ENCODE measurements at regions not wholly inside any gene's neighbourhood (a gene's known extent, or its start where the extent isn't known, plus 50 kb on each side); places are given as distances from the start of the nearest gene placed in this dataset.

DNA sequence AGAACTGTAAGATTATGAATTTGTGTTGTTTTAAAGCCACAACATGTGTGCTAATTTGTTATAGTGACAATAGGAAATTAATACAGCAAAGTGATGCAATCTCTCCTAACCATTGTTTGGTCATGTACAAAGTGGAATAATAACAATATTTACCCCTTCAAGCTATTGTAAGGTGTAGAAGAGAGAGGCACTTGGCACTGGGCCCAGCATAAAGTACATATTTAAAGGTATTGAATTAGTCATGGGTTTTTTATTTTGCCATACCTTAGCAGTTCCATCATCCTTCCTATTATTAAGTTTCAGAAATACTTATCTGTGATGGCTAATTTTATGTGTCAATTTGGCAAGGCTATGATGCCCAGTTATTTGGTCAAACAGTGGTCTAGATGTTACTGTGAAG lies 322.4 kb upstream of the TSHZ2 start:
- DNase-seq (ENCODE audit: low read depth, low spot score) = no peak

DNA sequence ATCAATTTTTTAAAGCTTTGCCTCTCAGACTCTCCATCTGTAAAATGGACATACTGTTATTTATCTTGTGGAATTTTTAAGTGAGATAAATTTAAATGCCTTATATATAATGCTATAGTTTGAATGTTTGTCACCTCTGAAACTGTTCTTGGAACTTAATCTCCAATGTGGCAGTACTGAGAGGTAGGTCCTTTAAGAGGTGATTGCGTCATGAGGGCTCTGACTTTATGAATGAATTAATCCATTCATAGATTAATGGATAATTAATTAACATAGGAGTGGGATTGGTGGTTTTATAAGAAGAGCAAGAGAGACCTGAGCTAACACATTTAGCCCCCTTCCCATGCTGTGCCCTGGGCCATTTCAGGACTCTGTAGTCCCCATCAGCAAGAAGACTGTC lies 326.3 kb upstream of the TSHZ2 start:
- DNase-seq (ENCODE audit: low read depth, low spot score) = no peak

DNA sequence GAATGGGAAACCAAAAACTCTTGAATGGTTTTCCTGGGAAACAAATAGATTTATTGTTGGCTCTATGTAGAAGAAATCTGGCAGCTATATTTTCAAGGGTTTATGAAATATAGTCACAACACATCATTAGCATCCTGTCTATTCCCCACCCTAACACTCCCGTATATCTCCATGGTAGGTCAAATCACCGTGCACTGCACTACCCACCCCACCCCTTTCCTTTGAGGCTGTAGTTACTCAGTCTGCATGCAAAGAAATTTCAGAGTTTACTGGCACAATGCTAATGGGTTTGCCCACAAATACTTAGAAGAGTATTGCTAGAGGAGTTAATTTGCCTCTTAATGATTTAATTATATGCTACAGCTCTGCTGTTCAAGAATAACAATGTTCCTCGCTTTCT lies 329.1 kb upstream of the TSHZ2 start:
- no peak for DNase-seq (ENCODE audit: low read depth, low spot score)

DNA sequence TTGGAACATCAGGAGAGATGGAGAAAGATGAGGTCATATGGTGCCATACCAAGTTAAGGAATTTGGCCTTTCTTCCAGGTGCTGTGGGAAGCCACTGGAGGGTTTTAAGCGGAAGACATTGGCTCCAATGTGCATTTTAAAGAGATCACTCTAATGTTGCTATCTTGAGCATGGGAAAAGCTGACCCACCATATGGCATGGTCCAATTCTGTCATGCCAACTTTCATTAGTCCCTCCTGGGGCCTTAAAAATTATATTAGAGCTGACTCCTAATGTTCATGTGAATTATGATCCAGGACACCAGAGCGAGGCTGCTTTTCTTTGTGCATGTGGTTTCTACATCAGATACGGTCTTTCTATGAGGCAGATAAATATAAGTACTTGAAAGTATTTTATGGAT lies 335.0 kb upstream of the TSHZ2 start:
- no peak for DNase-seq (ENCODE audit: low read depth, low spot score)

DNA sequence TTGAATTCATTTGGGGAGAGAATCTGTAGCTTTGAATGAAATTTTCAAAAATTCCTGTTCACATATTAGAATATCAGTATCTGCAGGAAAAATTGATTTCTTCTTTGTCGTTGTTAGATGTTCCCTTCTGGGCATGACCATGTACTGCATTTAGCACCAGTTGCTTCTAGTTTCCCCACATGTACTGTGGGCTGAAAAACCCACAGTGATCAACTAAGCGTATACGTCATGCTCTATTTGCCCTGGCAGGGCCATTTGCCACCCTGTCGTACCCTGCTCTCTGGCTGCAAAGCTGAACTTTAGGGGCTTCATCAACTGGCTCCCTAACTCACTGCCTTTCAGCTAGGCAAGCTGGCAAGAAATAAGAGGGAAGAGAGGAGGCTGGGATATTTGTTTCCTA lies 340.7 kb upstream of the TSHZ2 start:
- DNase-seq (ENCODE audit: low read depth, low spot score) = no peak

DNA sequence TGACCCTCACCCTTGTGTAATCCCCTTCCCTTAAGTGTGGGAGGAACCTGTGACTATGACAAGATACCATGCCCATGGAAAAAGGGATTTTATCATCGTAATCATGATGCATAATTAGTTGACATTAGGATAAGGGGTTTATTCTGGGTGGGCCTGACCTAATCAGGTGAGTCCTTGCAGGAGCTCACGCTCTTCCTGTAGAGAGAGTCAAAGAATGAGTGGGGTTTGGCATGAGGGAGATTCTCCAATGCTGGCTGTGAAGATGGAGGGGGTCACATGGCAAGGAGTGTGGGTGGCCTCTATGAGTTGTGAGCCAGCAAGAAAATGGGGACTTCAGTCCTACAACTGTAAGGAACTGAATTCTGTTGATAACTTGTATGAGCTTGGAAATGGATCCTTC lies 342.0 kb upstream of the TSHZ2 start:
- DNase-seq (ENCODE audit: low read depth, low spot score) = no peak

DNA sequence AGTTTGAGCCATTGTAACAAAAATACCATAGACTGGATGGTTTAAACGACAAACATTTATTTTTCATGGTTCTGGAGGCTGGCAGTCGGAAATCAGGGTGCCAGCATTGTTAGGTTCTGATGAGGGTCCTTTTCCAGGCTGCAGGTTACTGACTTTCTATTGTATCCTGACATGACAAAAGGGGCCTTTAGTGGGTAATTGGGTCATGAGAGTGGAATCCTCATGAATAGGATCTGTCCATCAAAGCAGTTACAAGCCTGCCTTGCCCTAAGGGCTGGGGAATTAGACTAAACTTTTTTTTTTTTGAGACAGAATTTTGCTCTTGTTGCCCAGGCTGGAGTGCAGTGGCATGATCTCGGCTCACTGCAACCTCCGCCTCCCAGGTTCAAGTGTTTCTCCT lies 347.9 kb upstream of the TSHZ2 start:
- DNase-seq (ENCODE audit: low read depth, low spot score) = no peak

DNA sequence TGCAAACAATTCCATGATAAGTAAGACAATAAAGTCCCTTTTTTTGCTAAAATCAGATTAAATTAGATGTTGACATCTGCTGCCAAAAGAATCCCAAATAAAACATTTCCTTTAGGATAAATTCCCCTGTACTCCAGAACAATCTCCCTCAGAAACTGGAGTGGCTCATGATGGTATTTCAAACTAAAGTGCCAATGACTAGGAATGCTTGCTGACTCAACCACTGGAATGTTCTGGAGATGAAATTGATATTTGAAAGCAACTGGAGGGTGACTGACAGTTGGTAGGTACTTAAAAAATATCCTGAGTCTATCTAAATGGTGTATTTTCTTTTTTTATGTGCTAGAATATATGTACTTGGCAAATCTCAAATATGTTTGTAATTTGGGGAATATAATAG lies 350.1 kb upstream of the TSHZ2 start:
- DNase-seq (ENCODE audit: low read depth, low spot score) = no peak

DNA sequence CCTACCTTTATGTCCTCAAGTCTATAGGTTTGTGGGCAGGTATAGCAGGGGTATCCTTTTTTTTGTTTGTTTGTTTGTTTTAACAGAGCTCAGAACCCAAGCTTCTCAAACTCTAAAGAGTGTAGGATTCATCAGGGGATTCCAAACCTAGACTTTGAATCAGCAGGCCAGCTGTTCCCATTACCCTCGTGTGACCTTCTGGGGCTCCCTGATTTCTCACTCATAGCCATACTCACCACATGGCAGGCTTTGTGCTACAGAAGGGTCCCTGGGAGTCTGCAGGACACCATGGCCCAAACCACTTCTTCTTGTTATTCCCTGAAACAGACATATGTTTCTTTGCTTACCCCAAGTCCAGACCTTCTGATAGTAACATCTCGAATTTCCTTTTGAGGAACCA lies 350.8 kb upstream of the TSHZ2 start:
- DNase-seq (ENCODE audit: low read depth, low spot score) = no peak

DNA sequence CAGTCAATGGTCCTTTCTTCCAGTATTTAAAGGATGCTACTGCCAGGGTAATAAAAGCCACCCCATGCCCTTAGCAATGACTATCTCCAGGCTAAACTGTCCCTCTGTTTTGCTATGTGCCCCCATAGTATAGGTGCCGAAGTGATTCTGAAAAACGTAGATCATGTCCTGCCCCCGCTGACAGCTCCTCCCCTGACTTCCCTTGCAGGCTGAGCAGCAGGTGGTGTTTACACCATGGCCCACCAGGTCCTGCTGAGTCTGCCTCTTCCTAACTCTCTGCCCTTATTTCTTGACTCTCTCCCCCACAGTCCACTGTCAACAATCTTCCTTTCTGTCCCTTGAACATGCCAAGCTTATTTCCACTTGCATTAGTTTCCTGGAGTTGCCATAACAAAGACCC lies 352.5 kb upstream of the TSHZ2 start:
- no peak for DNase-seq (ENCODE audit: low read depth, low spot score)

DNA sequence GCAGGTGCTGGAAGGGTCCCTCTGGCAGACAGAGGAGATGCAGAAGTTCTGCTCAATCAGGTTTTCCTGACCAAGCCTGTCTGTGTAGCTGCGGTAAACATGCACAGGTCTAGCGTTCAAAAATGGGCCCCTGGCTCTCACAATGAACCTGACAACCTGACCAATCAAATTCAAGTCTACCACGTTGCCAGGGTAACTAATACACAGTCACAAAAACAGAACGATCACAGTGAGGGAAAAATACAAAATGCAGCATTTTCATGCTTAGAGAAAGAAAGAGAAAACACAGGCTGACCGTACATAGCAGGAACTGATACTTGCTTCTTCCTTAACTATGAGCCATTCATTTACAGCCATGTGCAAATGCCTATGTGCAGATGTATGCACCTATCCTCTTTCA lies 353.1 kb upstream of the TSHZ2 start:
- no peak for DNase-seq (ENCODE audit: low read depth, low spot score)

DNA sequence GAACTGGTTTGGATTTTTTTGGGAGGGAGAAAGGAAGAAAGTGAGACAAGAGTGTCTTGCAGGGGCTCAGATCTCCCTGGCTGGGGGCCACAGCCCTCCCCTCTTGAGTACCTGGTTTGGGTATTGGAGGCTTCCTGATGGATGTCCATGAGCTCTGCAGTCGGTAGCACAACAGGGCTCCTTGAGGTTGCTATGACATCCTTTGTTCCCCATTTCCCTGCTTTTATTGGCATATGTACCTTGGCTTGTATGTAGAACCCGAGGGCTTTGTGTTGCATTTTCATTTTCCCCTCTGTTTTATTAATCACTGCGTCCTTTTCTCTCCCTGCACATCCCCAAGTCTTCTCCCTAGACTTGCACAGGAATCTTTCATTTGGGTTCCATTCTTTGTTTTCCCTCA lies 355.5 kb upstream of the TSHZ2 start:
- no peak for DNase-seq (ENCODE audit: low read depth, low spot score)

DNA sequence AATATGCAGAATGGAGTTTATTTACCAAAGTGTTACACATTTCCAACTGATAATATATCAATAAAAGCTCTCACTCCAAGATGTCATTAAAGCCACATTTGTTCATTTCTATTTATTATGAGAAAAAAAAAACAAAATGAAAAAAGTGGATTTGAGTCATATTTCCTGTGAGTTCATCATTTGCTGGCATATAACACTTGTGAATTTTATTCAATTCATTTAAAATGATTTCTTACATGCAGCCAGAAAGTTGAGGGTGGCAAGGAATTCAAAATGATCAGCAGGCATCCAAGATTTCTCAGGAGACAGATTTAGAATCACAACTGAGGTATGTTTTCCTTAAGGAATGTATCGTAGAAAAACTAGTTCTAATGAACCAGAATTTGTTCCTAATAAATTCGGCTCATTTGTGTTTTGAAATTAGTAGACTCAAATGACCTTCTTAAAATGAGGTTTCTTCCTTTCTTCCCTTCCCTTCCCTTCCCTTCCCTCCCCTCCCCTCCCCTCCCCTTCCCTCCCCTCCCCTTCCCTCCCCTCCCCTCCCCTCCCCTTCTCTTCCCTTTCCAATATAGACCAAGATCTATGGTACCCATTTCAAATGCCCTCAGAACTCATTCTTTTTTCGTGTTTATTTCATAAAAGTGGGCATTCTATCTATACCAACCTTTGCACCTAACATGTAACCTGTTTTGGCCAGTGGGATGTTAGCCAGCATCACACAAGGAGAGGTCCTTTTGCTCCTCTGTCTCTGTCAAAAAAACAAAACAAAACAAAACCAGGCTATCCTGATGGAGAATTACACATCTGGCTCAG lies 357.9 kb upstream of the TSHZ2 start:
- DNase-seq (ENCODE audit: low read depth, low spot score) = no peak

DNA sequence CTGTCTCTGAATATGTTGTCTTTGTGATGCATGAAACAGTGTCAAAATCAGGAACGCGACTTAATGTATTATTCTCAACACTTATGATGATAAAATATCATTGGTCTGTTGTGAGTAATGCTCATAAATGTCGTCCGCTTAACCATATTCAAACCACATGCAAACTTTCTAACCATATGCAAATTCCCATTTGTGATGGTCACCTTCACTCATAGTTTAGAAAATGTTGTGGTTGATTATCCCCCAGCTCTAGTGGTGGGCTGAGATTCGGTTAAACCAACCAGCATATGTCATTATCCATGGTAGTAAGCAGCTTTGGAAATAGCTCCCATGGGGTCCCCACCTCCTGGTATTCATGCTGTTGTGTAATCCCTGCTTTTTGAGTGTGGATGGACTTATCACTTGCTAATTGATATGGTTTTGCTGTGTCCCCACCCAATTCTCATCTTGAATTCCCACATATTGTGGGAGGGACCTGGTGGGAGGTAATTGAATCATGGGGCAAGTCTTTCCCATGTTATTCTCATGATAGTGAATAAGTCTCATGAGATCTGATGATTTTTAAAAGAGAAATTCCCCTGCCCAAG lies 360.0 kb upstream of the TSHZ2 start:
- DNase-seq (ENCODE audit: low read depth, low spot score) = no peak

DNA sequence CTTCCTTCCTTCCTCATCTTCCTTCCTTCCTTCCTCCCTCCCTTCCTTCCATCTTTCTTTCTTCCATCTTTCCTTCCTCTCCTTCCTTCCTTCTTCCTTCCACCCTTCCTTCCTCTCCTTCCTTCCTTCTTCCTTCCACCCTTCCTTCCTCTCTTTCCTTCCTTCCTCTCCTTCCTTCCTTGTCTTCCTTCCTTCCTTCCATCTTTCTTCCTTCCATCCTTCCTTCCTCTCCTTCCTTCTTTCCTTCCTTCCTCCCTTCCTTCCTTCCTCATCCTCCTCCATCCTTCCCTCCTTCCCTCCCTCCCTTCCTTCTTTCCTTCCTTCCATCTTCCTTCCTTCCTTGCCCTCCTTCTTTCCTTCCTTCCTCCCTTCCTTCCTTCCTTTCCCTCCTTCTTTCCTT lies 361.4 kb upstream of the TSHZ2 start:
- DNase-seq (ENCODE audit: low read depth, low spot score) = no peak

DNA sequence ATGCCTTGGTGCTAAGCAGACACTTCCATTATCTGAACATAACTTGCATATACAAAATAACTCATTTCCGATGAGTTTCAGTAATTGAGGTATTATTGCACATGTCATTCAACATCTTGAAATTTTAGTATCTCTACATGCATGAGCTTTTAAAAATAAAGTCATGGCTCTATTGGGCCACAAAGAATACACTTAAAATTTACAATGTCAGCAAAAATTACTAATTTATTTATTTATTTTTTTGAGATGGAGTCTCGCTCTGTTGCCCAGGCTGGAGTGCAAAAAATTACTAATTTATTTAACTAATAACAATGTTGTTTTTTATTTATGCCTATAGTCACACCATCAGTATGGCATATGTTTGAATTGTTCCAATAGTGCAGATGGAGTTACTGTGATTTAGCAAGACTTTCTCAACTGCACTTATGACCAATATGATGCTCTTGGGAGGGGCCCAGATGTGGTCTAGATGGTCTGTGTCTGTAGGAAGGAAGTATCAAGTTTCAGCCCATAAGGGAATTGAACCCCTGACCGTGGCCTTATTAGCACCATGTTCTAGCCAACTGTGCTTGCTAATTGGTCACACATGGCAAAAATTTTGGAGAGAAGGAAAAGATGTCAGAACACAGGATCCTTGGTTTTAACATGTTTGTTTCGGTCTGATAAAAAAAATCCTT lies 370.7 kb upstream of the TSHZ2 start:
- DNase-seq (ENCODE audit: low read depth, low spot score) = no peak

DNA sequence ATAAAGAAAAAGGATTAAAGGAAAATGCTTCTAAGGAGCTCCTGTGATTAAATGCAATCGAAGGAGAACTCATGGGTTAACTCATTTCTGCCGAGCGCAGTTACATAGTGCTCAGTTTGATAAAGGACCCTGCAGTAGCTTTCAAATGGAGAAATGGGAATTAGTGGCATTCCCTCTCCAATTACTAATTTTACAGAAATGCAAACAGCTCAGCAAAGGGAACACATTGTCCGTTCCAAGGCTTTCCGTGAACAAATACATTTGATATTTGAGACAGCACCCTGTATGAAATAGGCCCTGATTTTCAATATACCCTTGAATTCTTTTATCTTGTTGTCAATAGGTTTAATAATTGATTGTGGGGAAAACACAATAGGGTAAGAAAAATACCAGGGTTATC lies 375.9 kb upstream of the TSHZ2 start:
- no peak for DNase-seq (ENCODE audit: low read depth, low spot score)

DNA sequence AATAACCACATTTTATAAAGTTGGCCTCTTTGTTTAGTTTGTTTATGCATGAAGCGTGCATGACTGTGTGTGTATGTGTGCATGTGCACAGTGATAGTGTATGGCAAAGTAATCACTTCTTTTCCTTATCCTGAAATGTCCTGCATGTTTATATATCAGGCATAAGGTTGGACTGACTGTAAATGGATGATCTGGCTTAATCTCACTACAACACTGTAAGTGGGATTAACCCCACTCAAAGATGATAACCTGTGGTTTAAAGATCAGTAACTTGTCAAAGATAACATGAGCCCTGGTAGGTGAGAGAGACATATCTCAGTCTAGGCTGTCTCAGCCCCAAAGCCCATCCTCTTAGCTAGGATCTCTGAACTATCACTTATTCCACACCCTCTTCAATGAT lies 376.6 kb upstream of the TSHZ2 start:
- no peak for DNase-seq (ENCODE audit: low read depth, low spot score)

DNA sequence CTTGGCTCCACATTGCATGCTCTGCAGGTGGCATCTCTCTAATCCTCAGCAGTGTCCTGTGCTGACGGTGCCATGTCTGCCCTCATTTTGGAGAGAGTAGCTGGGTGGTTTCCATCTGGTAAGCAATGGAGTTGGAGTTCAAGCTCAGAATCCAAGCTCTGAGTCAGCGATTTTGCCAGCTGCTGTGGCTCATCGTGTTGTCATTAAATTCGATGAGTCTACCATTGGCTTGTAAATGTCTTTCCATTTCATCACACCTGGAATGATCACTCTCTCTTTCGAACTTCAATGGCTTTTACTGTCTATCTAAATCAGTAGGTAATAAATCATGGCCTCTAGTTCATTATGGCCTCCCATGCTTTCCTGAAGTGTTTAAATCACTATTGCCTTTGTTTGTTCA lies 378.5 kb upstream of the TSHZ2 start:
- DNase-seq (ENCODE audit: low read depth, low spot score) = no peak

DNA sequence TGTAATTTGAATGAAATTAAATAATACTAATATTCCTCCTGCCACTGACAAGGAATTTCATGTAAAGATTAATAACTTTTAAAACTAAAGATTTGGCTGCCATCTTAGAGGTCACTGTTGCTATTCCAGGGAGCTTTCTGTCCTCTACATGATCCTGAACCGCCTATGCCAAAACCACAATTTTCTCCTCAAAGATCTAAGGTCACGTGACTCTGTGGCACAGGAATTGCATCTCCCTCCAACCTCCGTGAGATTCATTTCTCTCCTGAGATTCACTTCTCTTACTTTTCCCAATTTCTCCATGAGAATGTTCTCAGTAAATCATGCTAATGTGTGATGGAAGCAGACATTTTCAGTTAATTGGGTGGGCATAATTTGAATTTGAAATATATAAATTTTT lies 379.6 kb upstream of the TSHZ2 start:
- no peak for DNase-seq (ENCODE audit: low read depth, low spot score)

DNA sequence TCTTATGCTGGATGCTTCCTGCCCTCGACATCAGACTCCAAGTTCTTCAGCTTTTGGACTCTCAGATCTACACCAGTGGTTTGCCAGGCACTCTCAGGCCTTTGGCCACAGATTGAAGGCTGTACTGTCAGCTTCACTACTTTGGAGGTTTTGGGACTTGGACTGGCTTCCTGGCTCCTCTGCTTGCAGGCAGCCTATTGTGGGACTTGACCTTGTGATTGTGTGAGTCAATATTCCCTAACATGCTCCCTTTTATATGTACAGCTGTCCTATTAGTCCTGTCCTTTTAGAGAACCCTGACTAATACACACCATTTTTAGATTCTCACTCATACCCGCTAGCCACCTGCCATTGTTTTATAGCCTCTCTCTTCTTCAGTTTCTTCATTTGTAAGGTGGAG lies 382.1 kb upstream of the TSHZ2 start:
- no peak for DNase-seq (ENCODE audit: low read depth, low spot score)

DNA sequence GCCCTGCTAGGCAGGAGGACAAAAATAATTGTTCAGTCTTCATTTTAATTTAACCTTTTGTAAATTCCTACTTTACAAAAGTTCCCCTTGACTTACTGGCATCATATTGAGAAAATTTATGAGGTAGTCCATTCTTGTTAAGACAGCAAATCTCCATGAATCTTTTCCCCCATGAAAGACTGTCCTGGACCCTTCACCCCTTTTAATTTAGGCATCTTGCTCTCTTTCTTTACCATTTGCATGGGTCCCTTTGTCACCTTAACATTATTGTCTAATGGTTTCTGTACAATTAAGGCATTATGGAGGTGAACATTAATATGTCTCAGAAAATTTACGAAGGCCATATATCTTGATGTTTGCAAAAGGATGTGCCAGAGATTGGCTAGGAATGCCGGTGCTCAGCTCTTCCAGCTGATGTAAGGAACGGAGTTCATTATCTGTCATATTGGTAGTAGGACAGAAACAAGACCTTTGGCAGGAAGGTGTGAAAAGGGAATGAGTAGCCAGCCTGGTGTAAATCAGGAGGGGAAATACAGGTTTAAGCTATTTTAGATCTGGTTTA lies 382.8 kb upstream of the TSHZ2 start:
- DNase-seq (ENCODE audit: low read depth, low spot score) = no peak

DNA sequence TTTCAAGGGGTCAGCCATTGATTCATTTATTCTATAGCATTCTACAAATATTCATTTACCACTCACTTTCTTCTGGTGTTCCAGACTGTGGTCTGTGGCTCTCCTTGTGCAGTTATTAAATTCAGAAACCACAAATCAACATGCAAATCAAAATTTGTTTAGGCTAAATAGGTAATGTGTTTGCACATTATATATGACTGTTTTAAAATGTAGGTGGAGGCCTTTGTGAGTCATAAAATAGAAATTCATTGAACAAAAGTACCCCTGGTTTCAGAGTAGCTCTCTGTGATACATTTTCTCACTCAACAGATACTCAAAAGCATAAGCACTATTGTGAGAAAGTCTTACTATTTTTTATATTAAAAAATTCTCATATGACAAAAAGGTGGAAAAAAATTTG lies 385.5 kb upstream of the TSHZ2 start:
- DNase-seq (ENCODE audit: low read depth, low spot score) = no peak

All from pulmonary artery endothelial cell (primary cell).